ENCODE measurements at regions not wholly inside any gene's neighbourhood (a gene's known extent, or its start where the extent isn't known, plus 50 kb on each side); places are given as distances from the start of the nearest gene placed in this dataset.

DNA sequence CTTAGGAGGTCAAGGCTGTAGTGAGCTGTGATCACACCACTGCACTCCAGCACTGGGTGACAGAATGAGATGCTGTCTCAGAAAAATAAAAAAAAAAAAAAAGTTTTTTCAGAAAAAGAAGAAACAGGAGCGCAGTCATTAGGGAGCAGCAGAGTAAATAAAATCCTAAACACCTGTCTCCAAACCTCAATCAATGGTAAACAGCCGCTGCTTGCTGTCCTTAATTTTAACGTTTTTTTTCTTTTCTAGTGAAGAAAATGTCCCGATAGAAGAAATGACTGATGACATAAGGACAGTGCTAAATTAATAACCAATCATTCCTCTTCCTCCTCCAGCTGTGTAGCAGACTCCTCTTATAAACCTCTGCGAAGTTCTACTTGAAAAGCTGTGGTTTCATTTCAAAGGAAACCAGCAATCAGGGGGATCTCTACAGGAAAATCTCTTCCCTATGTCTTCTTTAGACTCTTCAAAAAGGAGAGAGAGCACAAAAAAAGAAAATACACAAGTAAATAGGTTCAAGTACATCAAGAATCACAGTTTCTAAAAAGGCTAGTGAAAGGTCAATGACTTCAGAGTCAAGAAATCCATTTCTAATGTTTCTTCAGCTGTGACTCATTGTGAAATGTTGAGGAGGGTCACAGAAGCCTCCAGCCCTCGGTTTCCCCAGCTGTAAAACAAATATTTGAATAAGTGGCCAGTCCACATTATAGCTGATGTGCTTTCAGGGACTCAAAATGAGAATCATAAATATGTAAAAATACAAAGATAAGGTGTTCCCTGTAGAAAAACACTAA, 127.6 kb downstream of the TMCO5A start:
- peaks cover 5% of the 10 kb centered on the region for H3K4me1 ChIP-seq
- no peak overlapping the region for H3K4me3 ChIP-seq
- no peak for DNase-seq
- no peak overlapping the region for H3K27ac ChIP-seq
- intact Hi-C loops (cut with DNase I; ENCODE audit: low total_unique reads), result no loop called here
- WGBS, 2 donors, result 66 to 69% methylated on average over 6 of the region's 6 CpGs
- H3K9me3 ChIP-seq, result no peaks in the 10 kb centered on the region
- no peak for TF ChIP-seq POLR2A (IDR thresholded peaks at IDR 0.05)
- TF ChIP-seq, protein P1, sequence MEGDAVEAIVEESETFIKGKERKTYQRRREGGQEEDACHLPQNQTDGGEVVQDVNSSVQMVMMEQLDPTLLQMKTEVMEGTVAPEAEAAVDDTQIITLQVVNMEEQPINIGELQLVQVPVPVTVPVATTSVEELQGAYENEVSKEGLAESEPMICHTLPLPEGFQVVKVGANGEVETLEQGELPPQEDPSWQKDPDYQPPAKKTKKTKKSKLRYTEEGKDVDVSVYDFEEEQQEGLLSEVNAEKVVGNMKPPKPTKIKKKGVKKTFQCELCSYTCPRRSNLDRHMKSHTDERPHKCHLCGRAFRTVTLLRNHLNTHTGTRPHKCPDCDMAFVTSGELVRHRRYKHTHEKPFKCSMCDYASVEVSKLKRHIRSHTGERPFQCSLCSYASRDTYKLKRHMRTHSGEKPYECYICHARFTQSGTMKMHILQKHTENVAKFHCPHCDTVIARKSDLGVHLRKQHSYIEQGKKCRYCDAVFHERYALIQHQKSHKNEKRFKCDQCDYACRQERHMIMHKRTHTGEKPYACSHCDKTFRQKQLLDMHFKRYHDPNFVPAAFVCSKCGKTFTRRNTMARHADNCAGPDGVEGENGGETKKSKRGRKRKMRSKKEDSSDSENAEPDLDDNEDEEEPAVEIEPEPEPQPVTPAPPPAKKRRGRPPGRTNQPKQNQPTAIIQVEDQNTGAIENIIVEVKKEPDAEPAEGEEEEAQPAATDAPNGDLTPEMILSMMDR (IDR thresholded peaks at IDR 0.05), result no peak
- no peaks in the 10 kb centered on the region for H3K27me3 ChIP-seq
- H3K36me3 ChIP-seq (ENCODE audit: low read depth, missing control alignments), result no peaks in the 10 kb centered on the region

DNA sequence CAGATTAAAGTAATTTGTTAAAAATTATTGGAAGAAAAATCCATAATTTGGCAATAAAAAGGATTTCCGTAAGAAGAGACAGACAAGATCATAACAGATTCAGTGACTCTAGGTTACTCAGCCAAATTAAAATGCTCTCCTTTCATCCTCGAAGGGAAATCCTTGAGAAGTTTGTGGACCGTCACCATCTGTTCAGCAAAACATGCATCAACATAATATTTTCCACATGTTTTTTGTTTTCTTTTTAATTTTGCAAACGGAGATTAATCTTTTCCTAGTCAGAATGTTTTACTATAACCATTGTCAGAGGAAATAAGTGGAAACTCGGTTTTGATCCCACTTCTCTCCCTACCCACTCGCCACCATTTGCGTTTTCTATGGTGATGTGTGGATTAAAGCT, 128.3 kb downstream of the TMCO5A start:
- H3K4me3 ChIP-seq, result no peak overlapping the region

DNA sequence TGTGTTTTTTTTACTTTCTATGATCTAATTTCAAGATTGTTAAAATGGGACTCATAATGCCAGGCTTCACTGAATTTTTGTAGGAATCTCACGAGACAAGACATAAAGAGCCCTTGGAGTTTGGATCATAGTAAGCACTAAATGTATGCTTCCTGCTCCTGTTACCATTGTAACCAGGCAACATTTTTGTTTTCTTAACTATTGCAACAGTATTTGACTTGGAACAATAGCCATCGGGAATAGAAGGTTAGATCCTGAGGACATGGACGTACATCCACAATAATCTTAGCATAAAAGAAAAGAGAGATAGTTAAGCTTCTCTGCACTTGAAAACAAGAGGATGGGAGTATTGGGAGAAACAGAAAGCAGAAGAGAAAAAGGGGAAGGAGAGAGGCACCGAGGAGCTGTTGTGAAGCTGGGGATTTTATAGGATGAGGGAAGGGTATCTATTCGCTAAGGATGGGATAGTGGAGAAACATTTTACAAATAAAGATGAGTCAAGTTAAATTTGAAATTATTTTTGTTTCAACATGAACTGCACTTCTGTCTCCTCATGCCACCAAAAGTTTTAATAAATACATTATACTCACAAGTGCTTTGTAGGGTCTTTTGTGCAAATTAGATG, 131.4 kb downstream of the TMCO5A start:
- Histone ChIP-seq H3K36me3 (ENCODE audit: low read depth, missing control alignments) (no peaks in the 10 kb centered on the region), H3K27ac (no peak overlapping the region), H3K9me3 (no peaks in the 10 kb centered on the region), H3K4me3 (no peak overlapping the region), H3K27me3 (no peaks in the 10 kb centered on the region), H3K4me1 (peaks cover 17% of the 10 kb centered on the region)
- no peak for DNase-seq
- intact Hi-C loops (cut with DNase I; ENCODE audit: low total_unique reads), result no loop called here
- TF ChIP-seq, protein P1 (IDR thresholded peaks at IDR 0.05), result no peak
- no peak for TF ChIP-seq POLR2A (IDR thresholded peaks at IDR 0.05)
- WGBS, 2 donors, result 62 to 67% methylated on average over 5 of the region's 5 CpGs

More for the DNA sequence above, 128.3 kb downstream of the TMCO5A start:
- no peak for DNase-seq
- H3K27ac ChIP-seq, result no peak overlapping the region
- TF ChIP-seq, protein P1 (IDR thresholded peaks at IDR 0.05), result no peak
- no peak for TF ChIP-seq POLR2A (IDR thresholded peaks at IDR 0.05)
- intact Hi-C loops (cut with DNase I; ENCODE audit: low total_unique reads), result no loop called here
- peaks cover 8% of the 10 kb centered on the region for H3K4me1 ChIP-seq
- H3K27me3 ChIP-seq, result no peaks in the 10 kb centered on the region
- 68% methylated on average over 7 of the region's 7 CpGs for WGBS, 2 donors
- no peaks in the 10 kb centered on the region for H3K9me3 ChIP-seq
- H3K36me3 ChIP-seq (ENCODE audit: low read depth, missing control alignments), result no peaks in the 10 kb centered on the region

DNA sequence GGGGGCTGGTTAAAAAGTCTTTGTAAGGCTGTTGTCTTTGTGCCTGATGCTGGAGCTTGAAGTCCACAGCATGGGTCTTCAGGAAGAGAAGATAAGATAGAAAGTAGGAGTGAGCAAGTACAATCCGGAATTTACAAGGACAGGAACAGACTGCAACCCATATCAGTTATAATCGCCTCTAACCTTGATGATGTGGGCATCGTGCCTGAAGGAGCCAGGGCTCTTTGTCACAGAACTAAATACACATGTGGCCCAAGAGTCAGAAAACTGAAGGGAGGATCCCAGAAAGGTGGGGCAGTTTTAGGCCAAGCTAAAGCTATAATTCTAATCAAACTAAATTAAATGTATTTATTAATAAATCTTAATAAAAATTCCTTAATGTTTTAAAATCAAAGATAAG, 132.2 kb downstream of the TMCO5A start:
- H3K4me1 ChIP-seq, result peaks cover 17% of the 10 kb centered on the region
- H3K9me3 ChIP-seq, result no peaks in the 10 kb centered on the region
- intact Hi-C loops (cut with DNase I; ENCODE audit: low total_unique reads), result no loop called here
- no peaks in the 10 kb centered on the region for H3K27me3 ChIP-seq
- no peak overlapping the region for H3K27ac ChIP-seq
- TF ChIP-seq, protein P1 (IDR thresholded peaks at IDR 0.05), result no peak
- no peak for TF ChIP-seq POLR2A (IDR thresholded peaks at IDR 0.05)
- 34 to 61% methylated on average over 3 of the region's 3 CpGs for WGBS, 2 donors
- no peak overlapping the region for H3K4me3 ChIP-seq
- H3K36me3 ChIP-seq (ENCODE audit: low read depth, missing control alignments), result no peaks in the 10 kb centered on the region
- DNase-seq, result peak; percentile 55
